ENCODE measurements at regions not wholly inside any gene's neighbourhood (a gene's known extent, or its start where the extent isn't known, plus 50 kb on each side); places are given as distances from the start of the nearest gene placed in this dataset.

DNA sequence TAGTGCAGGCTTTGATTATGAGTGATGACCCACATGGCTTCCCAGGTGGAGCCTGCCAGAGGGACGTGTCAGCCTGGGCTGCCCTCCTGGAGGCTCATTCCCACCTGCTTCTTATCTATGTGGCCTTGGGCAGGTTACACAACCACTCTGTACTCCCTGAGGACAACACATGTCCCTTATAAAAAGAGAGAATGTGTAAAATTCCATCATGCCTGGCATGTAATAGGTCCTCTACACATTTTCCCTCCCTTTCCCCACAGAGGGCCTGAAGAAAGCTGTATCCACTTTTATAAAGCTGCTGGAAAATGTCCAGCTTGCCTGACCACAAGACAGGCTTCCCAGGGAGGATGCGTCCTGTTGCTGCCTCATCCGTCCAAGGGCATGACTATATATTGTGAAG lies 55.0 kb upstream of the VSTM5 start:
- TF ChIP-seq POLR2A (IDR thresholded peaks at IDR 0.05) (no peak), POLR2AphosphoS5 (IDR thresholded peaks at IDR 0.05) (no peak), EP300 (IDR thresholded peaks at IDR 0.05) (no peak)
- TF ChIP-seq, protein P1, sequence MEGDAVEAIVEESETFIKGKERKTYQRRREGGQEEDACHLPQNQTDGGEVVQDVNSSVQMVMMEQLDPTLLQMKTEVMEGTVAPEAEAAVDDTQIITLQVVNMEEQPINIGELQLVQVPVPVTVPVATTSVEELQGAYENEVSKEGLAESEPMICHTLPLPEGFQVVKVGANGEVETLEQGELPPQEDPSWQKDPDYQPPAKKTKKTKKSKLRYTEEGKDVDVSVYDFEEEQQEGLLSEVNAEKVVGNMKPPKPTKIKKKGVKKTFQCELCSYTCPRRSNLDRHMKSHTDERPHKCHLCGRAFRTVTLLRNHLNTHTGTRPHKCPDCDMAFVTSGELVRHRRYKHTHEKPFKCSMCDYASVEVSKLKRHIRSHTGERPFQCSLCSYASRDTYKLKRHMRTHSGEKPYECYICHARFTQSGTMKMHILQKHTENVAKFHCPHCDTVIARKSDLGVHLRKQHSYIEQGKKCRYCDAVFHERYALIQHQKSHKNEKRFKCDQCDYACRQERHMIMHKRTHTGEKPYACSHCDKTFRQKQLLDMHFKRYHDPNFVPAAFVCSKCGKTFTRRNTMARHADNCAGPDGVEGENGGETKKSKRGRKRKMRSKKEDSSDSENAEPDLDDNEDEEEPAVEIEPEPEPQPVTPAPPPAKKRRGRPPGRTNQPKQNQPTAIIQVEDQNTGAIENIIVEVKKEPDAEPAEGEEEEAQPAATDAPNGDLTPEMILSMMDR (IDR thresholded peaks at IDR 0.05), result no peak
